ENCODE measurements at regions not wholly inside any gene's neighbourhood (a gene's known extent, or its start where the extent isn't known, plus 50 kb on each side); places are given as distances from the start of the nearest gene placed in this dataset.

DNA sequence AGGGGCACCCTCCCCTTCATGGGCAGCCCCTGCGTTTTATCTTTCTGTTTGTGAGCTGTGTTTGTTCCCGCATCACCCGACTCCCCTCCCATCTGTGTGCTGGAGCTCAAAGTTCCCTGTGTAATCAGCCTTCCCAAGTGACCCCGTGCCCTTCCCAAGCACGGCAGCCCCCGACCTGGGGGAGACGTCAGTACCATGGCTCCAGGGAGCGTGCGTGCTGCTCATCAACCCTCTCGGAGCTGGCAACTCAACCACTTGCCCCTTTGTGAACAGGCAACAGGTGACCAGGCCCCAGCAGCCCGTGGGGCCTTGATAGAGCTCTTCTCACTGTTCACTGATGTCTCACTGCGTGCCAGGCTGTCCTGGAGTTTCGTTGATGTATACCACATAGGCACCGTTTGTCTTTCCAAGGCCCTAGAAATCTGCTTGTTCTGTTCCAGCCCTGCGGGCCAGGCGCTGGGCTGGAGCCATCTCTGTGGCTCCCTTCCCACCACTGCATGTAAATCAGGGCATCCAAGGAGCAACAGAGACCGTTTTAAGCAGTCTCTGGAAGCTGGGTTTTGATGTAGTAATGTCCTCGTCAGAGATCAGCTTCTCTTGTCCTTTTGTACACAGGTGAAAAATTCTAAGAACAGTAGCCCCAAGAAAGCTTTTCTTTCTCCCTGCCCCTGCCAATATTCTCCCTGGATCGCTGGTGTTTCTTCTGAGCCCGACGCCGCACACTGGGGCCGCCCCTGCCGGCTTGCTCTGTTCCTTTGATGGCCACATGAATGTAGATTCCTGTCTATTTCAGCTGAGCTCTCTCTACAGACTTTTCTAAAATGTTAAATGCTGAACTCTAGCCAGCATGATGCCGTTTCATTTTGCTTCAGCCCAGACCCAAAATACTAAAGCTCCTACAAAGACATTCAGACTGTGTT lies 107.0 kb upstream of the PTPRM start:
- Mint-ChIP-seq H3K27ac (no peak overlapping the region), H3K27me3 (no peaks in the 10 kb centered on the region), H3K4me3 (no peak overlapping the region), H3K9me3 (ENCODE audit: insufficient read depth) (peaks cover 2% of the 10 kb centered on the region), H3K4me1 (no peaks in the 10 kb centered on the region)
- H3K27me3 ChIP-seq (replicated peaks in 1 of 4; ENCODE audit: control extremely low read depth in 1 of 4, control insufficient read depth in 3 of 4, insufficient read depth in 4 of 4, low read length in 3 of 4): no peaks in the 10 kb centered on the region
- peaks cover 0 to 13% (median 0%) of the 10 kb centered on the region in 3 donors for H3K9me3 ChIP-seq (ENCODE audit: control extremely low read depth in 1 of 3, control insufficient read depth in 2 of 3, insufficient read depth in 1 of 3, low read length in 2 of 3)
- TF ChIP-seq EZH2 (IDR thresholded peaks at IDR 0.05; ENCODE audit: borderline replicate concordance, insufficient read depth, low read depth, low read length, poor library complexity, severe bottlenecking): no peak
- TF ChIP-seq, protein P1, sequence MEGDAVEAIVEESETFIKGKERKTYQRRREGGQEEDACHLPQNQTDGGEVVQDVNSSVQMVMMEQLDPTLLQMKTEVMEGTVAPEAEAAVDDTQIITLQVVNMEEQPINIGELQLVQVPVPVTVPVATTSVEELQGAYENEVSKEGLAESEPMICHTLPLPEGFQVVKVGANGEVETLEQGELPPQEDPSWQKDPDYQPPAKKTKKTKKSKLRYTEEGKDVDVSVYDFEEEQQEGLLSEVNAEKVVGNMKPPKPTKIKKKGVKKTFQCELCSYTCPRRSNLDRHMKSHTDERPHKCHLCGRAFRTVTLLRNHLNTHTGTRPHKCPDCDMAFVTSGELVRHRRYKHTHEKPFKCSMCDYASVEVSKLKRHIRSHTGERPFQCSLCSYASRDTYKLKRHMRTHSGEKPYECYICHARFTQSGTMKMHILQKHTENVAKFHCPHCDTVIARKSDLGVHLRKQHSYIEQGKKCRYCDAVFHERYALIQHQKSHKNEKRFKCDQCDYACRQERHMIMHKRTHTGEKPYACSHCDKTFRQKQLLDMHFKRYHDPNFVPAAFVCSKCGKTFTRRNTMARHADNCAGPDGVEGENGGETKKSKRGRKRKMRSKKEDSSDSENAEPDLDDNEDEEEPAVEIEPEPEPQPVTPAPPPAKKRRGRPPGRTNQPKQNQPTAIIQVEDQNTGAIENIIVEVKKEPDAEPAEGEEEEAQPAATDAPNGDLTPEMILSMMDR (IDR thresholded peaks at IDR 0.05): no peak
- no peak overlapping the region for H3K27ac ChIP-seq (ENCODE audit: low read length in 2 of 2)
- no peak overlapping the region for H3K9ac ChIP-seq (ENCODE audit: low read length)
- no peaks in the 10 kb centered on the region for H3K79me2 ChIP-seq (ENCODE audit: control insufficient read depth, insufficient read depth, low read length)
- 92% methylated on average over 19 of the region's 25 CpGs for WGBS (ENCODE audit: insufficient coverage)
- ATAC-seq (ENCODE audit: low read depth) (no peak), DNase-seq (no peak)
- no peak overlapping the region for H3K4me2 ChIP-seq (replicated peaks; ENCODE audit: low read depth, low read length, poor library complexity, severe bottlenecking)
- H4K20me1 ChIP-seq (ENCODE audit: control insufficient read depth, insufficient read depth, low read length, poor library complexity, severe bottlenecking): no peaks in the 10 kb centered on the region
- no peak overlapping the region for H2AFZ ChIP-seq (ENCODE audit: insufficient read depth, low read depth, low read length, poor library complexity, severe bottlenecking)
- no peak overlapping the region for H3K4me3 ChIP-seq (ENCODE audit: control extremely low read depth in 1 of 5, extremely low read depth in 1 of 5, insufficient read depth in 1 of 5, low read depth in 2 of 5, low read length in 4 of 5)
- no peaks in the 10 kb centered on the region for H3K36me3 ChIP-seq (replicated peaks in 1 of 2; ENCODE audit: control extremely low read depth in 1 of 2, control insufficient read depth in 1 of 2, extremely low read depth in 1 of 2, insufficient read depth in 2 of 2, low read length in 1 of 2)
- ChIA-PET POLR2A (no interaction called here), CTCF (no interaction called here)
- H3K4me1 ChIP-seq (ENCODE audit: control insufficient read depth in 2 of 2, insufficient read depth in 2 of 2, low read length in 2 of 2): no peaks in the 10 kb centered on the region
- intact Hi-C loops (cut with micrococcal nuclease): no loop called here

DNA sequence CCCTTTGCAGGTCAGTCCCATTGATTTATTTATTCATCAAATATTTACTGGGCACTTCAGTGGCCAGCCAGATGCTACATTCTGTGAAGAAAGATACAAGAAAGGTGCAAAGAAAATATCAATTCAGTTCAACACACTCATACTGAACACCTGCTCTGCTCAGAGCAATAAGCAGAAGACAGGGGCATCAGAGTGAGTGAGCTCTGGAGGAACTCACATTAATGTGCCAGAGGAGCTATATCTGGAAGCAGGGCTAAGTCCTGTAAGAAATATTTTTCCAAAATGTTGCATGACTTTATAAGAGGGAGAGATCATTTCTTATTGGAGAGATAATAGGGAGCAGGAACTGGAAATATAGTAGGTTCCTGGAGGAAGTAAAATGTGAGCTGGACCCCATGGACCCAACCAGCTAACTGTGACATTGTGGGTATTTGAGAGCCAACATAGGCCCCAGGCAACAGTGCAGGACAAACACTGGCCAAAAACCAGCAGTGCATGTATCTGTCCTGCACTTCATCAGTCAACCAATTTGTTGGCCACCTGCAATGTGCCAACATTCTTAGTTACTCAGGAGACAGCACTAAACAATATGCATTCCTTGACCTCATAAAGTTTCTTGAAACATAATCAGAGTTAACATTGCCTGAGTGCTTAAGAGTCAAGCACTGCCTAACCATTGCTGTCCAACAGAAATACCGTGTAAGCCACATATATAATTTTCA lies 102.7 kb upstream of the PTPRM start:
- no peaks in the 10 kb centered on the region for H3K27me3 Mint-ChIP-seq
- DNase-seq: no peak
- no peak overlapping the region for H3K4me3 Mint-ChIP-seq
- H3K27me3 ChIP-seq (replicated peaks in 1 of 4; ENCODE audit: control extremely low read depth in 1 of 4, control insufficient read depth in 3 of 4, insufficient read depth in 4 of 4, low read length in 3 of 4): peaks cover 0 to 3% (median 0%) of the 10 kb centered on the region in 4 experiments
- H3K9me3 Mint-ChIP-seq (ENCODE audit: insufficient read depth): no peaks in the 10 kb centered on the region
- H3K79me2 ChIP-seq (ENCODE audit: control insufficient read depth, insufficient read depth, low read length): no peaks in the 10 kb centered on the region
- H3K4me3 ChIP-seq (ENCODE audit: control extremely low read depth in 1 of 5, extremely low read depth in 1 of 5, insufficient read depth in 1 of 5, low read depth in 2 of 5, low read length in 4 of 5): no peak overlapping the region
- 100% methylated on average over 1 of the region's 1 CpG for WGBS (ENCODE audit: insufficient coverage)
- no peaks in the 10 kb centered on the region for H4K20me1 ChIP-seq (ENCODE audit: control insufficient read depth, insufficient read depth, low read length, poor library complexity, severe bottlenecking)
- ChIA-PET POLR2A (no interaction called here), CTCF (no interaction called here)
- H3K4me2 ChIP-seq (replicated peaks; ENCODE audit: low read depth, low read length, poor library complexity, severe bottlenecking): no peak overlapping the region
- H3K4me1 Mint-ChIP-seq: no peaks in the 10 kb centered on the region
- no peak overlapping the region for H3K27ac Mint-ChIP-seq
- no peak overlapping the region for H3K9ac ChIP-seq (ENCODE audit: low read length)
- H2AFZ ChIP-seq (ENCODE audit: insufficient read depth, low read depth, low read length, poor library complexity, severe bottlenecking): no peak overlapping the region
- no peak overlapping the region for H3K27ac ChIP-seq (ENCODE audit: low read length in 2 of 2)
- H3K4me1 ChIP-seq (ENCODE audit: control insufficient read depth in 2 of 2, insufficient read depth in 2 of 2, low read length in 2 of 2): no peaks in the 10 kb centered on the region
- TF ChIP-seq, protein P1 (IDR thresholded peaks at IDR 0.05): no peak
- no peak for TF ChIP-seq EZH2 (IDR thresholded peaks at IDR 0.05; ENCODE audit: borderline replicate concordance, insufficient read depth, low read depth, low read length, poor library complexity, severe bottlenecking)
- no peak for ATAC-seq (ENCODE audit: low read depth)
- peaks cover 0 to 16% (median 0%) of the 10 kb centered on the region in 3 donors for H3K9me3 ChIP-seq (ENCODE audit: control extremely low read depth in 1 of 3, control insufficient read depth in 2 of 3, insufficient read depth in 1 of 3, low read length in 2 of 3)
- H3K36me3 ChIP-seq (replicated peaks in 1 of 2; ENCODE audit: control extremely low read depth in 1 of 2, control insufficient read depth in 1 of 2, extremely low read depth in 1 of 2, insufficient read depth in 2 of 2, low read length in 1 of 2): no peaks in the 10 kb centered on the region
- intact Hi-C loops (cut with micrococcal nuclease): no loop called here
